CD4-positive, alpha-beta T cell treated with Interleukin-1 beta for 1 hour (primary cell): ENCODE measurements at regions not wholly inside any gene's neighbourhood (a gene's known extent, or its start where the extent isn't known, plus 50 kb on each side); places are given as distances from the start of the nearest gene placed in this dataset.

Experiments used
- DNase-seq, 2 donors: peaks; one replicate each; pipeline ENCODE4 v3.0.0-alpha.2; 2020 to 2022

DNA sequence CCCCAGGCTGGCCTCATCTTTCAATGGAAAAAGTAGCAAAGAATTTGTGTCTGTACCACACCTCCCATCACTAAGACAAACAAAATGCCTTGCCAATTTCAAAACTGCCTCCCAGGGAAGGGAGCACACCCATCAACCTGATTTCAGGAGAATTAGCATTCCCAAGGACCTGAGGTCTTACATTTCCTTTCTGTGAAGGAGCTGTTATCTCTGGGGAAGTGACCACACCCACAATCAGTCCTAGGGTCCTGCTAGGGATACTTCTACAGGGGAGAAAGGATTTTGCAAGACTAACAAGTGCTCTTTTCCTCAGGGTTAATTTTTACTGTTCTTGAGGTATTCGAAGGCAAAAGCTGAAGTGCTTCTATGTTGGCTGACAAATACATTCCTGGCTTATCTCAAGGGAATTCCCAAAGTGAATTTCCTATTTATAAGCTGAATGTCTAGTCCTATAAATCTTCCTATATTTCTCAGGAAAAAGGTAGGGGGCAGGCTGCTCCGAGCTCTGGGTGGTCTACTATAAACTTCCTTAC, 97.4 kb upstream of the ITGA1 start:
- no peak for DNase-seq

GRCh38 chr5:52692039-52692438, 95.7 kb upstream of the ITGA1 start:
- DNase-seq = no peak

DNA sequence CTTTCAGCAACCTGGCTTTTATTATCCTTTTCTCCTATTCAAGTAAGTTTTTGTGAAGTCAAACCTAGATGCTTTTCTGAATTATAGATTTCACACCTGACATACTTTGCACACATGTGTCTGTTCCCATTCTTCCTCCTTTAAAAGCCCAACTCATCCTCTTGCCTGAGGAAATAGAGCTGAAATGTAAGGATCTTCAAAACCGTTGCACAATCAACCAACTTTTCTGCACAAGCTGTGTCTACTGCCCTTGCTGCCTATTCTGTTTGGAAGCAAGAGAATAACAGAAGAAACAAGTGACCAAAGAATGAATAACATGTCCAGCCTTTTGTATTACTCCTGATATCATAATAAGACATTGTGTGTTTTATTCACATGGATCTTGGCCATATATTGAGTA, 95.1 kb upstream of the ITGA1 start:
- no peak for DNase-seq

- peak; percentile 23 to 42 for DNase-seq
These were observed 94.4 kb upstream of the ITGA1 start for GRCh38 chr5:52693280-52693679.

DNA sequence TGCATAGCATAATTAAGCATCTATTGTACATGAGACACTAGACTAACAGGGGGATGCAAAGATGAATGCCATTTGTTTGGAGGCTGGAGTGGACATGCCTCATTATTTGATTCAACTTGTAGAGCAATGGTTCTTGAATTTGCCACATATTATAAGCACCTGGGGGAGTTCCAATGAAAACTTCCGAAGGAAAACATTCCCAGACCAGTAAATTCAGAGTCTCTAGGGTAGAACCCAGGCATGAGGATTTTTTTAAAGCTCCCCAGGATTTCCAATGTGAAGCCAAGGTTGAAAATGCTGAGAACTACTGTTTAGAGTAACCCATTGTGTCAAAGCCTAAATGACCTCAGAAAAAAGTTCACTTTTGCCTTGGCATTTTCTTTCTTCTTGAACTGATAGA, 93.9 kb upstream of the ITGA1 start:
- DNase-seq = no peak

DNA sequence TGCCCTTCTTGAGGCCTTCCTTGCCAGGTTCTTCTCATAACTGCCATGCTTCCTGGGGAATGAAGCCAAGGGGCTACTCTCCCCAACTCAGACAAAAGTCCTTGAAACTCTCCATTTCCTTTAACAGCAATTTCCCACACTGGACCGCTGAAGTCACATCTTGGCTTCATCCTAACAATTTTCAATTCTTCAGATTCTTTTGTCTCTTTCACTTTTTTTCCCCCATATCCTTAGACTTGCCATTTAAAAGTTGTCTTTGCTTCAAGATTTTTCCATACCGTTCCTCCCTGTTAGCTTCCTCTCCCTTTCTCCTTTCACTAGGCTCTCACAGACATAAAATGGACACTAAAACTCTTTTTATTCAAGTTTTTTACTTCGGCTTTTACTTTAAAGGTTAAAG, 93.1 kb upstream of the ITGA1 start:
- no peak for DNase-seq

GRCh38 chr5:52702877-52703276, 84.8 kb upstream of the ITGA1 start:
- DNase-seq = no peak

DNA sequence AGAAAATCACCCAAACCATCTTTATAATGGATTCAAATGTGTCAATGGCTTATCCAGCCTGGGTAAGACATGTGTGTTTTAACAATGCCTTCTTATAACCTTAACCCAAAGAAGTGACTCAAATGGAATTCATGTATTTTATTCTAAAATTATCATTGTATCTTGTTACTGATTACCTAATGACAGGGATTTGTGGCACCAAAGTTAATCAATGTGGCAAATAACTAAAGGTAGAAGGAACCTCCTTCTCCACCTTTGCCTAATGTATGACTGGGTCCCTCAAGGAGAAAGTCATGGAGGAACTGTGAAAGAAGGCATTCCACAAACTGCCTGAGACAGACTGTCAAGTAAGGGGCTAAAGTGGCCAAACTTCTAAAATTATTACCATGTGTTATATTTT, 84.4 kb upstream of the ITGA1 start:
- DNase-seq = no peak

GRCh38 chr5:52705720-52706119, 82.0 kb upstream of the ITGA1 start:
- DNase-seq = no peak

GRCh38 chr5:52706775-52707174, 80.9 kb upstream of the ITGA1 start:
- DNase-seq = no peak

DNA sequence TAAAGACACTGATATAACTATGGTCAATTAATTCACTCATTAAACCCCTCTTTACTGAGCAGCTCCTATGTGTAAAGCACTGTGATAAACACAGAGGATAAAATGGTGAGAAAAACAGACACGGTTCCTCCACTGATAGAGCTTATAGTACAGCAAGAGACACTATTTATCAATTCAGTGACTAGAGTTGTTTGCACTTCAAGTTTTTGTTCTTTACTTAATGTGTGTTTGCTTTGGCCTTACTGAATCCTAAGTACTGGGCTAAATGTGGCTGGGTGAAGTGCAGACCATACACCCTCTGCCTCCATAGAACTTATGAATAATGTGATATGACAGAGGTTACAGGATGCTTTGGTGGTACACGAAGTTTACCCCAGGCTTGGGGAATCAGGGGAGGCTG, 80.1 kb upstream of the ITGA1 start:
- no peak for DNase-seq

DNA sequence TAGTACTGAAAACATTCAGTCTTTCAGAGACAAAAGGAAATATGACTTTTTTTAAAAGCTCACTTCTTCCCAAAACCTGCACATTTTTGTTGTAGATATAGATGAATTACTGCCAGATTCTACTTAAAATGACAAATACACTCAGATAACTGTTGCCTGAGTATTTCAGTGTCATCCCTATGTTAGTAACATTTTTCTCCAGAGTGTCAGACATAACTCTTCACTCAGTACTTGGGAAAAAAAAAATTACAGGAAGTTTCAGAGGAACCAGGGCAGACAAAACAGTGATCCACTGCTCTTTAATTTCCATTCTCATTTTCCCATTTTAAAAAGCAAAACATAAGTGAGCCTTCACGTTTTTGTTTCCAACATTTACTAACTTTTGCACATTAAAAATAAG, 79.3 kb upstream of the ITGA1 start:
- no peak for DNase-seq

GRCh38 chr5:52709167-52709925, 78.4 kb upstream of the ITGA1 start:
- DNase-seq = peak in 1 of 2 donors; percentile 13

GRCh38 chr5:52710310-52710971, 77.3 kb upstream of the ITGA1 start:
- no peak for DNase-seq

- no peak for DNase-seq
These were observed 76.6 kb upstream of the ITGA1 start for GRCh38 chr5:52710972-52711596.

DNA sequence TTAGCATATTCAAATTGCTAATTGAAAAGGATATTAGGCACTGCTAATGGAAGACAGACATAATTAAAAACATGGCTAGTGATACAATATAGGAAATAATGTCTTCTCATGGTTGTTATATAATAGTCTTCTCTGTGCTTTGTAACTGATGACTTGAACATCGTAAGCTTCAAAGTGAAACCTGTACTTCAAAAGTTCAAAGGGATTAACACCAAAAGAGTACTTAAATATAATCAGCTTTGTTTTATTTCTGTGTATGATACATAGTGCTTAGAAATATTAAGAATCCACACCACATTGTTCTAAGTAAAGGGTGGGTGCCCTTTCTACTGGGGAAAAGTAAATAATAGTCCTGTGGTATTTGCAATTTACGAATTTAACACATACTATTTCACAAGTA, 75.4 kb upstream of the ITGA1 start:
- DNase-seq = no peak

GRCh38 chr5:52725065-52725746, 62.5 kb upstream of the ITGA1 start:
- DNase-seq = peak; percentile 74 to 82

DNA sequence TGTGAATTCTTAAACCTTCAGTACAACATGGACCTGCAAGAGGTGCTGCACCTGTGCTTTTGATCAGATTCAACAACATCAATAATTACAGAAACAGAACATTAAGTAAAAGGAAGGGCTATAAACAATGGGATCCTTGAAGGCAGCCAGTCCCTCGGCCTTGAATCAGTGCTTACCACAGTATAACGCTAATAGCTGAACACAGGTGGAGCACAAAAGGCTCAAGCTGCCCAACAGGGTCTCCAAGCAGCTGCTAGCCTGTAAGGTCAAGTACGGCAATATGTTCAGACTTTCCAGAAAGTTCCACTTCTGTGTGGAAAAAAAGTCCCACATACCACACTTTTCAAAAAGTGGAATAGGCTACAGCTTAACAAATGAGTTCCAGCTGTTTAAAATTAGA, 61.9 kb upstream of the ITGA1 start:
- DNase-seq = no peak

DNA sequence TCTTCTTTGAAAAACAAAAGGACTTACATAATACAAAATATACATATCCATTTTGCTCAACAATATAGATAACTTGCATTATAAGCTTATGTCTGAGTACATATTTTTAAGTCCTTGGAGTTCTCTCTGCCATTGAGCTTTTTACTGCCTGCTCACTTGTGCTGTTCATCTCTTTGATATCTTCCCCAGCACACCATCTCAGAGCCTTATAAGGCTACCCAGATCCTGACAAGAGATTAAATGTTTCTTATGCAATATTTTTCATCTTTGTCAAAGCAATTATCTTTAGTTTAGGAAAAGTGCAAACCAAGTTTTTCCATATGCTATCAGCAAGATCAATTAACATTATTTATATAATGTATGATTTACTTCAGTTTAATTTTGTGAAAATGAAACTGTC, 60.7 kb upstream of the ITGA1 start:
- DNase-seq = no peak

- no peak for DNase-seq
These were observed 60.1 kb upstream of the ITGA1 start for GRCh38 chr5:52727576-52727975.

DNA sequence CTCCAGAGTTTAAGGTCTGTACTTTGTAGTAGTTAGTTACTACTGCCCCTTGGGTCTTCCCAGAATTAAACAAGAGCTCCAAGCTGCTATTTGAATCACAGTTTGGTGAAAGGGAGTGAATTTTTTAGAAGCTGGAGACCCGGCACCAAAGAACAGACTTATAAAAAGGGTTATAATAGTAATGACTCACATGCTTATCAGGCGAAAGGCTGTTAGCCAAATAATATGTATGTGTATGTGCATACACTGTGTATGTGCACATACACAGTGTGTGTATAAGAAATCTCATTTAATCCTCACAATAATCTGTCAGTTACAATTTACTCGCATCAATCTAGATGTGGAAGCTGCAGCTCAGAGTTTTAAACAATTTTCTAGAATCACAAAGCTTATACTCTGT, 59.5 kb upstream of the ITGA1 start:
- DNase-seq = no peak

- no peak for DNase-seq
These were observed 59.0 kb upstream of the ITGA1 start for GRCh38 chr5:52728686-52729085.

GRCh38 chr5:52731274-52732027, 56.3 kb upstream of the ITGA1 start:
- no peak for DNase-seq
